IMR-90 (cell line): ENCODE measurements at regions not wholly inside any gene's neighbourhood (a gene's known extent, or its start where the extent isn't known, plus 50 kb on each side); places are given as distances from the start of the nearest gene placed in this dataset.

Source experiments
- ATAC-seq: fragments of 200-7000 bp; cut with Tn5 transposase; 2 replicates; pipeline ENCODE4 v1.9.1; 2020; ENCODE audit warnings: low read depth, mild to moderate bottlenecking, moderate library complexity
- BruUV-seq: library from RNA; stranded (reverse); fragments of 400-500 nt; replicated peaks from 2 replicates; lab custom pipeline; 2021; lab: Mats Ljungman, UMichigan
- CTCF ChIA-PET: fragments of 300-600 bp; formaldehyde crosslinking; extraction: SDS; loops from one replicate; lab custom pipeline; 2021; ENCODE audit warnings: antibody characterized with exemption; lab: Yijun Ruan, JAX
- POLR2A ChIA-PET: fragments of 300-600 bp; sonication (Branson Sonifier 250); formaldehyde crosslinking; loops from one replicate; lab custom pipeline; 2022; ENCODE audit warnings: antibody characterized with exemption; ENCODE audit not compliant: unreplicated experiment; lab: Charles Lee
- DNase-seq: peaks from one replicate; pipeline ENCODE4 v3.0.0; 2013
- H2AFZ ChIP-seq: replicated peaks from 2 replicates; pipeline ENCODE3; 2013; ENCODE audit warnings: low read length, mild to moderate bottlenecking; ENCODE audit not compliant: poor library complexity
- H2AK5ac ChIP-seq: 2 replicates; pipeline ENCODE4 v1.6.1; 2013; ENCODE audit warnings: low read depth, low read length, inconsistent platforms
- H2AK9ac ChIP-seq: replicated peaks from 2 replicates; pipeline ENCODE3; 2013; ENCODE audit warnings: mild to moderate bottlenecking, low read depth, low read length, moderate library complexity; ENCODE audit not compliant: poor library complexity
- H2BK120ac ChIP-seq: 2 replicates; pipeline ENCODE4 v1.6.1; 2013; ENCODE audit warnings: low read depth, low read length, inconsistent platforms
- H2BK15ac ChIP-seq: 3 replicates; pipeline ENCODE4 v1.6.1; 2013; ENCODE audit warnings: low read depth, low read length, inconsistent platforms
- H2BK20ac ChIP-seq: 2 replicates; pipeline ENCODE4 v1.6.1; 2013; ENCODE audit warnings: low read depth, mild to moderate bottlenecking, inconsistent platforms, low read length, moderate library complexity
- H2BK5ac ChIP-seq: 2 replicates; pipeline ENCODE4 v1.6.1; 2013; ENCODE audit warnings: mild to moderate bottlenecking, low read depth, low read length, inconsistent platforms; ENCODE audit not compliant: poor library complexity, severe bottlenecking
- H3K14ac ChIP-seq: replicated peaks from 2 replicates; pipeline ENCODE4 v1.6.1; 2013; ENCODE audit warnings: low read depth, low read length, inconsistent platforms
- H3K18ac ChIP-seq: 2 replicates; pipeline ENCODE4 v1.6.1; 2013; ENCODE audit warnings: low read depth, low read length, control low read depth
- H3K23ac ChIP-seq: 2 replicates; pipeline ENCODE4 v1.6.1; 2013; ENCODE audit warnings: low read depth, low read length, inconsistent platforms
- H3K27ac ChIP-seq: 2 replicates; pipeline ENCODE4 v1.5.1; 2013; ENCODE audit warnings: mild to moderate bottlenecking, control low read depth, low read length; ENCODE audit not compliant: insufficient read depth
- H3K27me3 ChIP-seq: 2 replicates; pipeline ENCODE4 v1.6.1; 2013; ENCODE audit warnings: low read length; ENCODE audit not compliant: control insufficient read depth, insufficient read depth
- H3K36me3 ChIP-seq: 2 replicates; pipeline ENCODE4 v1.6.1; 2013; ENCODE audit warnings: low read length, mixed read lengths; ENCODE audit not compliant: control insufficient read depth, insufficient read depth
- H3K4ac ChIP-seq: 2 replicates; pipeline ENCODE4 v1.6.1; 2013; ENCODE audit warnings: low read depth, low read length, inconsistent platforms
- H3K4me1 ChIP-seq: 2 replicates; pipeline ENCODE4 v1.6.1; 2013; ENCODE audit warnings: low read length, mixed read lengths; ENCODE audit not compliant: control insufficient read depth, insufficient read depth
- H3K4me2 ChIP-seq: 2 replicates; pipeline ENCODE4 v1.6.1; 2013; ENCODE audit warnings: low read depth, mild to moderate bottlenecking, control low read depth, low read length, moderate library complexity
- H3K4me3 ChIP-seq: 2 replicates; pipeline ENCODE4 v1.5.1; 2013; ENCODE audit warnings: low read depth, mild to moderate bottlenecking, control low read depth, low read length, moderate library complexity; ENCODE audit not compliant: insufficient read depth
- H3K56ac ChIP-seq: 2 replicates; pipeline ENCODE4 v1.6.1; 2013; ENCODE audit warnings: low read length, inconsistent platforms; ENCODE audit not compliant: insufficient read depth; ENCODE audit errors: extremely low read depth
- H3K79me1 ChIP-seq, 2 experiments: 2 replicates each; pipeline ENCODE4 v1.6.1; 2013; ENCODE audit warnings: low read length in 2 of 2, inconsistent platforms in 1 of 2, low read depth in 1 of 2
- H3K9ac ChIP-seq: 2 replicates; pipeline ENCODE4 v1.6.1; 2013; ENCODE audit warnings: low read depth, low read length, control low read depth
- H3K9me1 ChIP-seq: 2 replicates; pipeline ENCODE4 v1.6.1; 2013; ENCODE audit warnings: low read length, inconsistent platforms; ENCODE audit not compliant: insufficient read depth
- H3K9me3 ChIP-seq: 2 replicates; pipeline ENCODE4 v1.6.1; 2013; ENCODE audit warnings: low read length; ENCODE audit not compliant: control insufficient read depth, insufficient read depth
- H4K20me1 ChIP-seq: 2 replicates; pipeline ENCODE4 v1.6.1; 2013; ENCODE audit warnings: low read length, inconsistent platforms; ENCODE audit not compliant: insufficient read depth
- H4K5ac ChIP-seq: 2 replicates; pipeline ENCODE4 v1.6.1; 2013; ENCODE audit warnings: mild to moderate bottlenecking, low read depth, low read length, control low read depth
- H4K8ac ChIP-seq, 2 experiments: 2 replicates each; pipeline ENCODE4 v1.6.1; 2013; ENCODE audit warnings: low read depth in 2 of 2, low read length in 2 of 2, control low read depth in 1 of 2, inconsistent platforms in 1 of 2
- H4K91ac ChIP-seq: 2 replicates; pipeline ENCODE4 v1.6.1; 2013; ENCODE audit warnings: low read depth, low read length, inconsistent platforms; ENCODE audit not compliant: insufficient read depth
- CEBPB ChIP-seq: IDR thresholded peaks from 2 replicates; pipeline ENCODE4 v1.6.1; 2012; ENCODE audit warnings: low read depth, low read length, improper control_type of control experiment
- CHD1 ChIP-seq: IDR thresholded peaks from 2 replicates; pipeline ENCODE4 v1.6.1; 2012; ENCODE audit warnings: low read depth, low read length, improper control_type of control experiment
- FOS ChIP-seq: fragments of 150-350 bp; IDR thresholded peaks from 2 replicates; pipeline ENCODE4 v1.6.1; 2016; ENCODE audit warnings: low read depth, low read length
- MAFK ChIP-seq: IDR thresholded peaks from 2 replicates; pipeline ENCODE4 v1.6.1; 2012; ENCODE audit warnings: low read depth, low read length, improper control_type of control experiment
- MAZ ChIP-seq: IDR thresholded peaks from 2 replicates; pipeline ENCODE4 v1.6.1; 2012; ENCODE audit warnings: low read depth, mild to moderate bottlenecking, low read length, improper control_type of control experiment, moderate library complexity, borderline replicate concordance
- NFE2L2 ChIP-seq: fragments of 150-350 bp; IDR thresholded peaks from 2 replicates; pipeline ENCODE4 v1.6.1; 2016; ENCODE audit warnings: low read depth, mild to moderate bottlenecking, low read length
- POLR2A ChIP-seq: IDR thresholded peaks from 2 replicates; pipeline ENCODE4 v1.6.1; 2012; ENCODE audit warnings: mild to moderate bottlenecking, low read depth, low read length
- RAD21 ChIP-seq: IDR thresholded peaks from 2 replicates; pipeline ENCODE4 v1.6.1; 2012; ENCODE audit warnings: low read length, improper control_type of control experiment
- RCOR1 ChIP-seq: IDR thresholded peaks from 2 replicates; pipeline ENCODE4 v1.6.1; 2012; ENCODE audit warnings: mild to moderate bottlenecking, low read length, improper control_type of control experiment; ENCODE audit not compliant: insufficient replicate concordance
- RFX5 ChIP-seq: IDR thresholded peaks from 2 replicates; pipeline ENCODE4 v1.8.0; 2012; ENCODE audit warnings: low read depth, mild to moderate bottlenecking, low read length, moderate library complexity
- SMC3 ChIP-seq: fragments of 150-350 bp; IDR thresholded peaks from 2 replicates; pipeline ENCODE4 v1.6.1; 2016; ENCODE audit warnings: low read depth, mild to moderate bottlenecking, antibody characterized with exemption, low read length, moderate library complexity
- WGBS, 2 experiments: methylation state at CpG; one replicate each; pipeline versions ENCODE4 v1.1.5 to v1.1.7; 2013; ENCODE audit warnings: missing lambda C conversion rate in 2 of 2; ENCODE audit not compliant: insufficient read length in 1 of 2; ENCODE audit errors: extremely low coverage in 2 of 2; 5-methylcytosine and 5-hydroxymethylcytosine counted together
- dilution Hi-C: fragments of 300-500 bp; cut with HindIII; formaldehyde crosslinking; loops from one replicate; pipeline ENCODE4 v1.14.3; 2018; ENCODE audit warnings: low sequenced_read_pairs; ENCODE audit not compliant: unreplicated experiment
- in situ Hi-C: fragments of 300-500 bp; cut with MboI; formaldehyde crosslinking; loops from 3 replicates; pipeline ENCODE4 v1.14.3; 2019; ENCODE audit warnings: low sequenced_read_pairs, inconsistent platforms, mixed read lengths
- intact Hi-C: fragments of 100-400 bp; cut with micrococcal nuclease; formaldehyde crosslinking; loops from 2 replicates; pipeline ENCODE4 v1.10.0; 2022

DNA sequence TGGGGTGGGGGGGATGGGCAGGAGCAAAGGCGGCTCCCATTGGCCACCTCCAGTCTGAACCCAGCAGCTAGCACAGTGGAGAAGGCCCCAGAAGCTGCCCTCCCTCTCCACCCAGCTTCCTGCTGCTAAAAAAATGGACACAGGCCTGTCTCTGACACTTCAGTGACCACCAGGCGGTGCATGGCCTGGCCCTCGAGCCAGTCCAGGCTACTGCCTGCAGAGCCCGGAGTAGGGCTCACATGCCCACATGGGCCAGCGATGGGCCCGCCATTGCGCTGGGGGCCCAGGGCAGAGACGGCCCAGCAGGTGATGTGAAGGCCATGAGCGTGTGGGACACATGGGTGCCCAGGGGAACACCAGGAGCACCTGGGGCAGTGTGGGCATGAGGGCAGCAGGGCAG, 52.1 kb upstream of the NOTCH1 start:
- no peak overlapping the region for H3K23ac ChIP-seq
- H4K20me1 ChIP-seq: no peaks in the 10 kb centered on the region
- DNase-seq (no peak), ATAC-seq (no peak)
- in situ Hi-C loops: no loop called here
- H2BK120ac ChIP-seq: no peak overlapping the region
- no peak overlapping the region for H2BK15ac ChIP-seq
- H3K4me2 ChIP-seq: no peak overlapping the region
- no peak overlapping the region for H4K8ac ChIP-seq
- no peak overlapping the region for H3K56ac ChIP-seq
- no peak overlapping the region for H3K9ac ChIP-seq
- H3K18ac ChIP-seq: no peak overlapping the region
- H3K14ac ChIP-seq: no peak overlapping the region
- H3K79me1 ChIP-seq: no peaks in the 10 kb centered on the region
- H3K27me3 ChIP-seq: peaks cover 14% of the 10 kb centered on the region
- no peak for TF ChIP-seq RAD21
- TF ChIP-seq NFE2L2: no peak
- no peak for TF ChIP-seq POLR2A
- TF ChIP-seq SMC3: no peak
- no peak for TF ChIP-seq CHD1
- no peak for TF ChIP-seq FOS
- TF ChIP-seq CEBPB: no peak
- no peak for TF ChIP-seq RFX5
- no peak for TF ChIP-seq RCOR1
- TF ChIP-seq MAFK: no peak
- no peak for TF ChIP-seq MAZ
- no peak overlapping the region for H4K91ac ChIP-seq
- H3K9me3 ChIP-seq: no peaks in the 10 kb centered on the region
- no peak overlapping the region for H4K5ac ChIP-seq
- H2AK5ac ChIP-seq: no peak overlapping the region
- no peaks in the 10 kb centered on the region for H3K36me3 ChIP-seq
- dilution Hi-C loops: no loop called here
- H3K9me1 ChIP-seq: no peaks in the 10 kb centered on the region
- no peak overlapping the region for H2AK9ac ChIP-seq
- H3K4ac ChIP-seq: no peak overlapping the region
- H3K4me3 ChIP-seq: no peak overlapping the region
- peak overlapping the region; percentile 21 for H2AFZ ChIP-seq
- no TSS peak for BruUV-seq
- CTCF ChIA-PET: no interaction called here
- no peak overlapping the region for H2BK5ac ChIP-seq
- intact Hi-C loops: no loop called here
- POLR2A ChIA-PET: no interaction called here
- no peak overlapping the region for H3K27ac ChIP-seq
- H3K4me1 ChIP-seq: no peaks in the 10 kb centered on the region
- WGBS, 2 experiments: 87% methylated on average over 6 of the region's 9 CpGs; no CpG with 5 or more reads in 1 of the 2 experiments
- no peak overlapping the region for H2BK20ac ChIP-seq
